Prostate gland (tissue), 2 donors: ENCODE measurements at regions not wholly inside any gene's neighbourhood (a gene's known extent, or its start where the extent isn't known, plus 50 kb on each side); places are given as distances from the start of the nearest gene placed in this dataset.

Source experiments
- CTCF ChIP-seq, 4 experiments: fragments of 200-600 bp in 2 of 4; fragments of 450-650 bp in 2 of 4; sonication (generic) in 2 of 4; IDR thresholded peaks; 1 replicate in 3 of 4; 2 replicates in 1 of 4; pipeline ENCODE4 v1.5.1; 2016 to 2019; ENCODE audit warnings: antibody characterized with exemption in 4 of 4, mild to moderate bottlenecking in 2 of 4, moderate library complexity in 2 of 4
- POLR2AphosphoS5 ChIP-seq: sonication (generic); formaldehyde crosslinking; IDR thresholded peaks from one replicate; pipeline ENCODE4 v1.6.1; 2017; ENCODE audit warnings: antibody characterized with exemption

- TF ChIP-seq CTCF (IDR thresholded peaks at IDR 0.05): no peak
- TF ChIP-seq POLR2AphosphoS5: no peak
These were observed 494.6 kb downstream of the RFC3 start for GRCh38 chr13:34312578-34312977.
